ENCODE measurements at regions not wholly inside any gene's neighbourhood (a gene's known extent, or its start where the extent isn't known, plus 50 kb on each side); places are given as distances from the start of the nearest gene placed in this dataset.

GRCh38 chr4:66681962-66682361 lies 863.3 kb downstream of the CENPC start:
- TF ChIP-seq ELK4 (CRISPR knock-in tag; IDR thresholded peaks at IDR 0.05; ENCODE audit: borderline replicate concordance): no peak
- TF ChIP-seq JUNB (CRISPR knock-in tag; IDR thresholded peaks at IDR 0.05; ENCODE audit: borderline replicate concordance): no peak
- no peak for TF ChIP-seq RBM22 (optimal IDR thresholded peaks at IDR 0.05; ENCODE audit: low read length)
- TF ChIP-seq, protein P1, sequence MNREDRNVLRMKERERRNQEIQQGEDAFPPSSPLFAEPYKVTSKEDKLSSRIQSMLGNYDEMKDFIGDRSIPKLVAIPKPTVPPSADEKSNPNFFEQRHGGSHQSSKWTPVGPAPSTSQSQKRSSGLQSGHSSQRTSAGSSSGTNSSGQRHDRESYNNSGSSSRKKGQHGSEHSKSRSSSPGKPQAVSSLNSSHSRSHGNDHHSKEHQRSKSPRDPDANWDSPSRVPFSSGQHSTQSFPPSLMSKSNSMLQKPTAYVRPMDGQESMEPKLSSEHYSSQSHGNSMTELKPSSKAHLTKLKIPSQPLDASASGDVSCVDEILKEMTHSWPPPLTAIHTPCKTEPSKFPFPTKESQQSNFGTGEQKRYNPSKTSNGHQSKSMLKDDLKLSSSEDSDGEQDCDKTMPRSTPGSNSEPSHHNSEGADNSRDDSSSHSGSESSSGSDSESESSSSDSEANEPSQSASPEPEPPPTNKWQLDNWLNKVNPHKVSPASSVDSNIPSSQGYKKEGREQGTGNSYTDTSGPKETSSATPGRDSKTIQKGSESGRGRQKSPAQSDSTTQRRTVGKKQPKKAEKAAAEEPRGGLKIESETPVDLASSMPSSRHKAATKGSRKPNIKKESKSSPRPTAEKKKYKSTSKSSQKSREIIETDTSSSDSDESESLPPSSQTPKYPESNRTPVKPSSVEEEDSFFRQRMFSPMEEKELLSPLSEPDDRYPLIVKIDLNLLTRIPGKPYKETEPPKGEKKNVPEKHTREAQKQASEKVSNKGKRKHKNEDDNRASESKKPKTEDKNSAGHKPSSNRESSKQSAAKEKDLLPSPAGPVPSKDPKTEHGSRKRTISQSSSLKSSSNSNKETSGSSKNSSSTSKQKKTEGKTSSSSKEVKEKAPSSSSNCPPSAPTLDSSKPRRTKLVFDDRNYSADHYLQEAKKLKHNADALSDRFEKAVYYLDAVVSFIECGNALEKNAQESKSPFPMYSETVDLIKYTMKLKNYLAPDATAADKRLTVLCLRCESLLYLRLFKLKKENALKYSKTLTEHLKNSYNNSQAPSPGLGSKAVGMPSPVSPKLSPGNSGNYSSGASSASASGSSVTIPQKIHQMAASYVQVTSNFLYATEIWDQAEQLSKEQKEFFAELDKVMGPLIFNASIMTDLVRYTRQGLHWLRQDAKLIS (CRISPR knock-in tag; IDR thresholded peaks at IDR 0.05): no peak
- no peak for TF ChIP-seq ASH2L (IDR thresholded peaks at IDR 0.05; ENCODE audit: insufficient read length, low read depth, low read length)
- TF ChIP-seq HNRNPL (IDR thresholded peaks at IDR 0.05; ENCODE audit: low read depth, low read length): no peak
- TF ChIP-seq ARNT (IDR thresholded peaks at IDR 0.05): no peak
- TF ChIP-seq NBN (conservative IDR thresholded peaks at IDR 0.05): no peak
- TF ChIP-seq ISX (CRISPR knock-in tag; conservative IDR thresholded peaks at IDR 0.05): no peak
- TF ChIP-seq EZH2 (conservative IDR thresholded peaks at IDR 0.05; ENCODE audit: low read depth, low read length): no peak
- no peak for TF ChIP-seq JUN (CRISPR knock-in tag; IDR thresholded peaks at IDR 0.05)

Measured in HepG2 (cell line).